GM12864 (cell line): ENCODE measurements at regions not wholly inside any gene's neighbourhood (a gene's known extent, or its start where the extent isn't known, plus 50 kb on each side); places are given as distances from the start of the nearest gene placed in this dataset.

Source experiments
- DNase-seq: peaks from one replicate; pipeline ENCODE4 v3.0.0-alpha.2; 2011; ENCODE audit warnings: low read depth
- H3K4me3 ChIP-seq: 2 replicates; pipeline ENCODE4 v1.5.1; 2011; ENCODE audit warnings: mild to moderate bottlenecking, low read depth, low read length, control low read depth
- CTCF ChIP-seq: IDR thresholded peaks from 2 replicates; pipeline ENCODE4 v1.5.1; 2011; ENCODE audit warnings: low read depth, mild to moderate bottlenecking, moderate library complexity, low read length, control low read depth, inconsistent platforms; ENCODE audit errors: missing control alignments

DNA sequence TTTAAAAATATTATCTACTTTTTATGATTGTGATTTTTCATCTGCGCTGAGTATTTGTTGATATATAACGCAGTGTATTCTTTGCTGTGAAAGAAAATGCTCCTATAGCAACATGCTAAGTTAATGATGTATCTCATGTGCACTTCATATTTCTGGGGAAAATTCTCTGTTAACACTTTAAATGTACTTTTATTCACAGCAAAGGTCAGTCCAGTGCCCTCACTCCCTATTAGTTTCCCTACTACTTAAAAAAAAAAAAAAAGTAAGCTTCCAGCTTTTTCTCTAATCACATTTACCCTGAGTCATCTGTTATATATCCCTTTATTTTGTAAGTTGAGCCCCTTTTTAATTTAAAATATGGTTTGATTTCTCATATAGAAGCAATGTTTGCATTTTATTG is 219.8 kb downstream of the AEBP2 start:
- H3K4me3 ChIP-seq, result no peak overlapping the region
- DNase-seq, result no peak
- TF ChIP-seq CTCF, result no peak

DNA sequence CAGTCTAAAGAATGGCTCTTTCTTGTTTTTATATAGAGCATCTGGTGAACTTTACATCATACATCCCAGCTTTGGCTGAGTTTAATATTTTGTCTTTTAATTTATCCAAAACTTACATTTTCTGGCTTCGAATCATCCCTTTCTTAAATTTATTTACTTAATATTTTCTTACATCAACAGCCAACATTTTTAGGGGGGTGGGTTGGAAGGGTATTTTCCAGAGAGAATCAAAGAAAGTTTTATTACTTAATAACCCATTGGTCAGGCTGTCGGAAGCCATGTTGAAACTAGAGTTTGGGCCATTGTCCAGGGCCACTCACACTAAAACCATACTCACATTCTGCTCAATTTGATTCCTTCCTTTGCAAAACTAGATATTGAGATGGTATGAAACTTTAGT is 220.2 kb downstream of the AEBP2 start:
- TF ChIP-seq CTCF, result no peak
- DNase-seq, result no peak
- H3K4me3 ChIP-seq, result no peak overlapping the region

- no peak for TF ChIP-seq CTCF
- DNase-seq, result no peak
- no peak overlapping the region for H3K4me3 ChIP-seq
Measured at GRCh38 chr12:19665121-19665900, 226.0 kb downstream of the AEBP2 start.

DNA sequence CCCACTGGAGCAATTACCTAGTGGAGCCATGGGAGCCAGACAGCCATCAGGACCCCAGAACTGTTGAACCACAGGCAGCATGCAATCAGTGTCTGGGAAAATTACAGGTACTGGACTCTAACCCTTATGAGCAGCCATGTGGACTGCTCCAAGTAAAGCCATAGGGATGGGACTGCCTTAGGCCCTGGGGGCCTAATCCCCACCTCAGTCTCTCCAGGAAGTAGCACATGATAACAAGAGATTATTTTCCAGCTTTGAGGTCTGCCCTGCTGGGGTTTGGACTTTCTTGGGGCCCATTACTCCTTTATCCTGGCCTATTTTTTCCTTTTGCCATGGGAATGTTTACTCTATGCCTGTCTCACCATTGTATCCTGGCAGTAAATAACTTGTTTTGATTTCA is 226.8 kb downstream of the AEBP2 start:
- DNase-seq, result no peak
- no peak overlapping the region for H3K4me3 ChIP-seq
- no peak for TF ChIP-seq CTCF

GRCh38 chr12:19669793-19670192 is 230.5 kb downstream of the AEBP2 start:
- TF ChIP-seq CTCF, result no peak
- H3K4me3 ChIP-seq, result no peak overlapping the region
- no peak for DNase-seq

DNA sequence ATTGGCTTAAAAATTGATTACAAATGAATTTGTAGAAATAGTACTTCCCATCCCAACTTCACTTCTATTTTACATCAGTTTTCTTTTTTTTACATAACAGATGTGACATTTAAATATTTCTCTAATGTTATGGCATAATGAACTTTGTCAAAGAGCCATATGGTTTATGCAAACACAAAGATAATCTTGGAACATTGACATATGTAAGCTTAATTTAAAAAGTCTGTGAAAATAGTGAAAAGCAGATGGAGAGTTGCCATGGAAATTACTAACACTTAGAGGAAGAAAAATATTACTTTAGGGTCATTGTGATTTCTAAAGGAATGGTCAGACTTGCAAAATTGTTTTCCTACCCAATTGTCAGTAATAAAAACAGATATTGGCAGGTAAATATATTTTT is 232.4 kb downstream of the AEBP2 start:
- H3K4me3 ChIP-seq, result no peak overlapping the region
- no peak for DNase-seq
- TF ChIP-seq CTCF, result no peak

- TF ChIP-seq CTCF, result no peak
- H3K4me3 ChIP-seq, result no peak overlapping the region
- no peak for DNase-seq
Measured at GRCh38 chr12:19674437-19674836, 235.1 kb downstream of the AEBP2 start.
